Testis (tissue), 2 donors: ENCODE measurements at regions not wholly inside any gene's neighbourhood (a gene's known extent, or its start where the extent isn't known, plus 50 kb on each side); places are given as distances from the start of the nearest gene placed in this dataset.

Experiments
- DNase-seq: peaks from one replicate; pipeline ENCODE4 v3.0.0-alpha.2; 2019
- H3K27ac ChIP-seq, 2 donors: fragments of 200-600 bp; sonication (generic); one replicate each; pipeline ENCODE4 v1.5.1; 2019
- H3K27me3 ChIP-seq: fragments of 200-600 bp; sonication (generic); one replicate; pipeline ENCODE4 v1.5.1; 2019
- H3K36me3 ChIP-seq: fragments of 200-600 bp; sonication (generic); one replicate; pipeline ENCODE4 v1.5.1; 2017; ENCODE audit warnings: low read depth; ENCODE audit errors: missing control alignments
- H3K4me1 ChIP-seq: fragments of 200-600 bp; sonication (generic); one replicate; pipeline ENCODE4 v1.5.1; 2019
- H3K4me3 ChIP-seq, 2 donors: fragments of 200-600 bp; sonication (generic); one replicate each; pipeline ENCODE4 v1.5.1; 2017 to 2019
- H3K9me3 ChIP-seq: fragments of 200-600 bp; sonication (generic); one replicate; pipeline ENCODE4 v1.5.1; 2017
- POLR2A ChIP-seq: fragments of 450-650 bp; IDR thresholded peaks from one replicate; pipeline ENCODE4 v1.6.1; 2017; ENCODE audit warnings: antibody characterized with exemption, mild to moderate bottlenecking, moderate library complexity
- WGBS, 2 donors: methylation state at CpG; one replicate each; pipeline ENCODE4 v1.1.5; 2018; 5-methylcytosine and 5-hydroxymethylcytosine counted together
- intact Hi-C: fragments of 100-400 bp; cut with DNase I; formaldehyde crosslinking; loops from one replicate; pipeline ENCODE4 v1.15.1; 2023; ENCODE audit warnings: low total_unique reads
- TF ChIP-seq, protein P1 (sequence below), 3 experiments: fragments of 450-650 bp in 2 of 3; fragments of 200-600 bp in 1 of 3; sonication (generic) in 1 of 3; IDR thresholded peaks; one replicate each; pipeline ENCODE4 v1.5.1; 2016 to 2019; ENCODE audit warnings: antibody characterized with exemption in 3 of 3, mild to moderate bottlenecking in 2 of 3, moderate library complexity in 1 of 3

DNA sequence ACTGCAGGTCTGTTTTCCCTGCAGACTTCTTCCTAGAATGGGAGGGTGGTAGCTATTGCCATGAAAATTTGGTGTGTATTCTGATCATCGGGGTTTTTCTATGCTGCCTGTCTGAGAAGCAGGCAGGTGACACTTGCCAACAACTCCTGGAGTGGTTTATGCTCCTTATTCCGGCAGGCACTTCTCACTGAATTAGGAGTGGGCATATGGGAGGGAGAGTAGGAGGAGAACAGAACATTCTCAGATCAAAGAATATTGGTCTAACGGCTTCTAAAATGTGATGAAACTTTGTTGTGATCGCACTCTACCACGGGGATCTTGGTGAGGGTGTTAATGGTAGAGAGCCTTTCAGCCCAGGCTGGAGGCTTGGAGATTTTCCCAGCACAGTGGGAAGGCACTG lies 480.8 kb downstream of the PLCL1 start:
- Histone ChIP-seq H3K36me3 (no peaks in the 10 kb centered on the region), H3K27ac (no peak overlapping the region), H3K9me3 (no peaks in the 10 kb centered on the region), H3K4me3 (no peak overlapping the region), H3K4me1 (no peaks in the 10 kb centered on the region), H3K27me3 (no peaks in the 10 kb centered on the region)
- TF ChIP-seq, protein P1, sequence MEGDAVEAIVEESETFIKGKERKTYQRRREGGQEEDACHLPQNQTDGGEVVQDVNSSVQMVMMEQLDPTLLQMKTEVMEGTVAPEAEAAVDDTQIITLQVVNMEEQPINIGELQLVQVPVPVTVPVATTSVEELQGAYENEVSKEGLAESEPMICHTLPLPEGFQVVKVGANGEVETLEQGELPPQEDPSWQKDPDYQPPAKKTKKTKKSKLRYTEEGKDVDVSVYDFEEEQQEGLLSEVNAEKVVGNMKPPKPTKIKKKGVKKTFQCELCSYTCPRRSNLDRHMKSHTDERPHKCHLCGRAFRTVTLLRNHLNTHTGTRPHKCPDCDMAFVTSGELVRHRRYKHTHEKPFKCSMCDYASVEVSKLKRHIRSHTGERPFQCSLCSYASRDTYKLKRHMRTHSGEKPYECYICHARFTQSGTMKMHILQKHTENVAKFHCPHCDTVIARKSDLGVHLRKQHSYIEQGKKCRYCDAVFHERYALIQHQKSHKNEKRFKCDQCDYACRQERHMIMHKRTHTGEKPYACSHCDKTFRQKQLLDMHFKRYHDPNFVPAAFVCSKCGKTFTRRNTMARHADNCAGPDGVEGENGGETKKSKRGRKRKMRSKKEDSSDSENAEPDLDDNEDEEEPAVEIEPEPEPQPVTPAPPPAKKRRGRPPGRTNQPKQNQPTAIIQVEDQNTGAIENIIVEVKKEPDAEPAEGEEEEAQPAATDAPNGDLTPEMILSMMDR (IDR thresholded peaks at IDR 0.05): no peak
- no peak for TF ChIP-seq POLR2A
- no peak for DNase-seq
- 56 to 61% methylated on average over 5 of the region's 5 CpGs for WGBS, 2 donors
- intact Hi-C loops: no loop called here

DNA sequence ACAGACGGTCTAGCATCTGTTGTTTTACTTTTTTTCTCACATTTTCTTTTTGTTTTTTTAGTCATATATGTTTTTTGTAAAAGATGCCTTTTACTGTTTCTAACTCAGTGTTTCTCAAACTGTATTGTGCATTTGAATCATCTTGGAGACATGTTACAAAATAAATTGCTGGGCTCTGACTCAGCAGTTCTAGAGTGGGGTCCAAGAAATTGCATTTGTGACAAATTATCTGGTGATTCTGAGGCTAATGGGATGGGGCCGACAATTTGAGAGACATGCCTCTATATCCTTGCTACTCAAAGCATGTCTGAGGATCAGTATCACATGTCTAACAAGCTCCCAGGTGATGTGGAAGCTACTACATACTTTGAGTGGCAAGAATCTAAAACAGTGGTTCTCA lies 478.8 kb downstream of the PLCL1 start:
- intact Hi-C loops: no loop called here
- Histone ChIP-seq H3K27me3 (no peaks in the 10 kb centered on the region), H3K9me3 (no peaks in the 10 kb centered on the region), H3K36me3 (no peaks in the 10 kb centered on the region), H3K4me1 (no peaks in the 10 kb centered on the region), H3K27ac (no peak overlapping the region), H3K4me3 (no peak overlapping the region)
- WGBS, 2 donors: 72 to 87% methylated on average over 2 of the region's 2 CpGs
- DNase-seq: no peak
- TF ChIP-seq, protein P1 (IDR thresholded peaks at IDR 0.05): no peak
- TF ChIP-seq POLR2A: no peak

DNA sequence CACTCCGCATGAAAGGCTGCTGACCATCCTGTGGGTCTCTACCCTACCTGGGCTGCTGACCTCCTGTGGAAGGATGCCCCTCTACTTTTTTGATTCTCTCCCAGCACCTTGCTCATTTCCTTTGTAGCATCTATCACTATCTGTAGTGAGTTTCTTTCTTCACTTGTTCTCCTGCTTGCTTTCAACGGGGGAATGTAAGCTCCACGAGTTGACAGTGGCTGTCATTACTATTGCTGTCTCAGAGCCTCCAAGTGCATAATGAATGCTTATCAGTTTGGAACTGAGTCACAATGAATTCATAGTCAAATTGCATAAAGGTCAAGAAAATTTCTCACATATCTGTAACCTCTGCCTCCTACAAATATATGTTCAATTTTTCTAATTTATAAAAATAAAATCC lies 477.7 kb downstream of the PLCL1 start:
- H3K4me1 ChIP-seq: no peaks in the 10 kb centered on the region
- no peak overlapping the region for H3K27ac ChIP-seq
- H3K27me3 ChIP-seq: no peaks in the 10 kb centered on the region
- H3K36me3 ChIP-seq: no peaks in the 10 kb centered on the region
- WGBS, 2 donors: 77 to 78% methylated on average over 3 of the region's 3 CpGs
- H3K4me3 ChIP-seq: no peak overlapping the region
- H3K9me3 ChIP-seq: no peaks in the 10 kb centered on the region
- DNase-seq: no peak
- intact Hi-C loops: no loop called here
- TF ChIP-seq, protein P1 (IDR thresholded peaks at IDR 0.05): no peak
- TF ChIP-seq POLR2A: no peak

DNA sequence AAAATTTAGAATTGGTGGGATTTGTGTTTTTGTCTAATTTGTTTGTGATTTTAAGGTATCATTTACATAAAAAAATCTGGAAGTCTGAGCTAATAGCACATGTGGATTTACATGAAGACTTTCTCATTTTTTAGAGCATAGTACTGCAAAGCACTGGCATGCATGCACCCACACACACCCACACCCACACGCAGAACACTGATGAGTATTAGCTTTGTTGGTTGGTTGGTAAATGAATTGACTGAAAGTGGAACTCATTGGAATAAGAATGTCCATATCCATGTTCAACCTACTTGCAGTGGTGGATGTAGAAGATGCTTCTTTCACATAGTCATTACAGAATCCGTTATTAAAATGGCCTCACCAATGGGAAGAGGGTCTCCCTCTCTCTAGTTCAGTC lies 475.8 kb downstream of the PLCL1 start:
- DNase-seq: no peak
- no peaks in the 10 kb centered on the region for H3K36me3 ChIP-seq
- H3K9me3 ChIP-seq: no peaks in the 10 kb centered on the region
- TF ChIP-seq, protein P1 (IDR thresholded peaks at IDR 0.05): no peak
- no peak for TF ChIP-seq POLR2A
- H3K4me1 ChIP-seq: no peaks in the 10 kb centered on the region
- H3K4me3 ChIP-seq: no peak overlapping the region
- intact Hi-C loops: no loop called here
- H3K27me3 ChIP-seq: no peaks in the 10 kb centered on the region
- no peak overlapping the region for H3K27ac ChIP-seq
- WGBS, 2 donors: 90 to 96% methylated on average over 2 of the region's 2 CpGs

DNA sequence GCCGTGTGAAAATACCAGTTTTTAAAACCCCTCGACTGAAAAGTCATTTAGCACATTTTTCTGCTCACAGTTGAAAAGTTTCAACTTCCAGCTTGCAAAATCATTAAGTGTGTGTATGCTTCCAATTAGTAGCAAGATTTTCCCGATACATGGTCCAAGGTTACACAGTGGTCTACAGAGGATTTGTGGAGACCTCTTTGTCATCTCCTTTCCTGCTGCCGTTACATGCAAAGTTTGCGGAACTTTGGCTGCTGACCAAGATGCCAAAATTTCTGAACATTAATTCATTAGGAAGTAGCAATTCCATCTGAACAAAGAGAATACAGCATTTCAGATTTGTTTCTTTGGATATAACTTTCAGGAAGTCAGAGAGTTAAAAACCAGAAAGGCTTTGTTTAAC lies 474.6 kb downstream of the PLCL1 start:
- no peak for DNase-seq
- TF ChIP-seq, protein P1 (IDR thresholded peaks at IDR 0.05): no peak
- TF ChIP-seq POLR2A: no peak
- Histone ChIP-seq H3K4me1 (no peaks in the 10 kb centered on the region), H3K36me3 (no peaks in the 10 kb centered on the region), H3K4me3 (no peak overlapping the region), H3K27ac (no peak overlapping the region), H3K9me3 (no peaks in the 10 kb centered on the region), H3K27me3 (no peaks in the 10 kb centered on the region)
- 49 to 62% methylated on average over 5 of the region's 5 CpGs for WGBS, 2 donors
- intact Hi-C loops: no loop called here
